Vagina (tissue), 2 donors: ENCODE measurements at regions not wholly inside any gene's neighbourhood (a gene's known extent, or its start where the extent isn't known, plus 50 kb on each side); places are given as distances from the start of the nearest gene placed in this dataset.

Experiments used
- CTCF ChIP-seq, 3 experiments: fragments of 450-650 bp in 2 of 3; fragments of 200-600 bp in 1 of 3; sonication (generic) in 1 of 3; IDR thresholded peaks; one replicate each; pipeline ENCODE4 v1.5.1; 2017 to 2019; ENCODE audit warnings: antibody characterized with exemption in 3 of 3, mild to moderate bottlenecking in 2 of 3, moderate library complexity in 2 of 3
- POLR2A ChIP-seq, 2 donors: fragments of 450-650 bp; IDR thresholded peaks; one replicate each; pipeline ENCODE4 v1.6.1; 2017; ENCODE audit warnings: antibody characterized with exemption in 2 of 2, mild to moderate bottlenecking in 2 of 2, moderate library complexity in 2 of 2

GRCh38 chr5:51028394-51028793 is 354.9 kb upstream of the ISL1 start:
- TF ChIP-seq POLR2A (IDR thresholded peaks at IDR 0.05) (no peak), CTCF (IDR thresholded peaks at IDR 0.05) (no peak)
